ENCODE measurements at regions not wholly inside any gene's neighbourhood (a gene's known extent, or its start where the extent isn't known, plus 50 kb on each side); places are given as distances from the start of the nearest gene placed in this dataset.

DNA sequence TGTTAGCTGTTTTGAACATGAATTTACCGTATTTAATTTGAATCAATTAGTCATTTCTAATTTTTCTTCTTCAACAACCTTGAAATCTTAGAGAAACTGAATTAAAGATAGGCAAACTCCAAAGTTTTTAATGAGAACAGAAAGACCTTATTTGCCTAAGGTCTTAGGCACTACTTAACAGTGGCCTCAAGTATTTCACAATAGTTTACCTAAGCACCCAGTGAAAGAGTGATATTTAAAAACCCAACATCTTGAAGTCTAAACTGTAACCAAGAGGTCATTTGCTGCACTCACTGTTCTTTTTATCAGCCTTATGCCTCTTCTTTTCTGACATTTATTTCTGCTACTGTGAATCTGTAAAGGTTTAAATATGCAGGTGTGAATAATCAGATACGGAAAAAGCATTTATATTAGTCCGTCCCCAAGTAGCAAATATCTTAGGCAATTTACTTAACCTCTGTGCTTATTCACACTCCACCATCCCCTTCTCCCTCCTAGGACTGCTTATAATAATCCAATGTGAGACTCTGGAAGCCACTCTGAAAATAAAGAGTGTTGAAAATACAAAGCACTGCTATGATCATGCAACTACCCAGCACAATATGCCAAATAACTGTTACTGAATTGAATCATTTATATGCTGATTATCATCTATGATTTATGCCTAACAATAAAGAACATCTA lies 105.7 kb downstream of the ELAPOR2 start:
- Histone ChIP-seq H2AK5ac (ENCODE audit: low read length) (no peak overlapping the region), H3K4ac (ENCODE audit: low read depth, low read length) (no peak overlapping the region), H3K23ac (ENCODE audit: low read length) (no peak overlapping the region), H3K18ac (ENCODE audit: low read length) (no peak overlapping the region), H4K12ac (ENCODE audit: low read depth, low read length) (no peak overlapping the region), H2BK120ac (ENCODE audit: insufficient read depth, low read length, poor library complexity) (no peak overlapping the region), H3K27me3 (ENCODE audit: insufficient read depth, low read length) (no peaks in the 10 kb centered on the region), H3K9ac (ENCODE audit: low read length) (no peak overlapping the region), H3K9me3 (ENCODE audit: insufficient read depth, low read depth, low read length) (peaks cover 5% of the 10 kb centered on the region), H3K4me3 (ENCODE audit: low read depth, low read length) (no peak overlapping the region), H2BK5ac (ENCODE audit: low read depth, low read length, poor library complexity) (no peak overlapping the region), H2AFZ (ENCODE audit: insufficient read depth, low read length, poor library complexity) (no peak overlapping the region), H3K4me2 (ENCODE audit: low read length) (no peak overlapping the region), H4K91ac (ENCODE audit: low read depth, low read length) (no peak overlapping the region), H4K8ac (ENCODE audit: low read depth, low read length) (no peak overlapping the region), H3K27ac (ENCODE audit: low read depth, low read length) (no peak overlapping the region), H3K36me3 (ENCODE audit: control insufficient read depth in 1 of 2, insufficient read depth in 2 of 2, low read length in 2 of 2) (no peaks in the 10 kb centered on the region), H3K14ac (ENCODE audit: low read length) (no peak overlapping the region), H3K4me1 (ENCODE audit: control insufficient read depth in 1 of 2, insufficient read depth in 2 of 2, low read length in 2 of 2) (peaks cover 5 to 6% of the 10 kb centered on the region in 2 experiments), H2BK12ac (ENCODE audit: low read length) (no peak overlapping the region), H3K79me1 (ENCODE audit: low read length) (no peaks in the 10 kb centered on the region), H3K79me2 (ENCODE audit: control insufficient read depth, insufficient read depth, low read length, poor library complexity) (no peaks in the 10 kb centered on the region)
- no CpG with 5 or more reads among the region's 3 CpGs for WGBS (ENCODE audit: extremely low coverage, insufficient coverage, insufficient read length)
- no peak for DNase-seq

GRCh38 chr7:86953219-86953618 lies 106.2 kb downstream of the ELAPOR2 start:
- no peak overlapping the region for H3K14ac ChIP-seq (ENCODE audit: low read length)

DNA sequence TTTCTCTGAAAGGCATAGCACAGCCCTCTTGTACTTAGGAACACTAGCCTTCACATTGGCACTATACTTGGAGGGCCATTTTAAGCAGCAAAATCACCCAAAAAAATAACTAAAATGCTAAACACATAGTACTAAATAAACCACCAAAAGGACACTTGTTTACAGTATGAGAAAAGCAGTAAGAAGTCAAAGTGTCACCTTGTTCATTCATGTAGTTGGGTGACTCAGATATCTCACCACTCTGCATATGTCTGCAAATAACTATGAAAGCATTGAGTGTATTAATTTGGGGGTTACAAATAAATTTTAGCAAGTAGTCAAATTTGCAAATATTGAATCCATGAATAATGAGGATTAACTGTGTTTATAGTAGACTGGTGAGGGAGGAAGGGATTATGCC lies 107.6 kb downstream of the ELAPOR2 start:
- no peak overlapping the region for H3K4ac ChIP-seq (ENCODE audit: low read depth, low read length)
- peaks cover 6 to 8% of the 10 kb centered on the region in 2 experiments for H3K4me1 ChIP-seq (ENCODE audit: control insufficient read depth in 1 of 2, insufficient read depth in 2 of 2, low read length in 2 of 2)
- no peak overlapping the region for H3K9ac ChIP-seq (ENCODE audit: low read length)
- H3K18ac ChIP-seq (ENCODE audit: low read length) = no peak overlapping the region
- H3K79me1 ChIP-seq (ENCODE audit: low read length) = no peaks in the 10 kb centered on the region
- no peaks in the 10 kb centered on the region for H3K27me3 ChIP-seq (ENCODE audit: insufficient read depth, low read length)
- H3K4me2 ChIP-seq (ENCODE audit: low read length) = no peak overlapping the region
- no peak overlapping the region for H3K23ac ChIP-seq (ENCODE audit: low read length)
- H3K14ac ChIP-seq (ENCODE audit: low read length) = no peak overlapping the region
- no peak overlapping the region for H2BK5ac ChIP-seq (ENCODE audit: low read depth, low read length, poor library complexity)
- H3K79me2 ChIP-seq (ENCODE audit: control insufficient read depth, insufficient read depth, low read length, poor library complexity) = no peaks in the 10 kb centered on the region
- no peak overlapping the region for H4K8ac ChIP-seq (ENCODE audit: low read depth, low read length)
- no peak overlapping the region for H2AK5ac ChIP-seq (ENCODE audit: low read length)
- H3K4me3 ChIP-seq (ENCODE audit: low read depth, low read length) = no peak overlapping the region
- peaks cover 5% of the 10 kb centered on the region for H3K9me3 ChIP-seq (ENCODE audit: insufficient read depth, low read depth, low read length)
- H2BK120ac ChIP-seq (ENCODE audit: insufficient read depth, low read length, poor library complexity) = no peak overlapping the region
- no peak overlapping the region for H3K27ac ChIP-seq (ENCODE audit: low read depth, low read length)
- H4K12ac ChIP-seq (ENCODE audit: low read depth, low read length) = no peak overlapping the region
- no peaks in the 10 kb centered on the region for H3K36me3 ChIP-seq (ENCODE audit: control insufficient read depth in 1 of 2, insufficient read depth in 2 of 2, low read length in 2 of 2)
- no peak for DNase-seq
- H2BK12ac ChIP-seq (ENCODE audit: low read length) = no peak overlapping the region
- H4K91ac ChIP-seq (ENCODE audit: low read depth, low read length) = no peak overlapping the region
- H2AFZ ChIP-seq (ENCODE audit: insufficient read depth, low read length, poor library complexity) = no peak overlapping the region

More at GRCh38 chr7:86953219-86953618, 106.2 kb downstream of the ELAPOR2 start:
- DNase-seq = no peak
- no peak overlapping the region for H2AK5ac ChIP-seq (ENCODE audit: low read length)
- H3K36me3 ChIP-seq (ENCODE audit: control insufficient read depth in 1 of 2, insufficient read depth in 2 of 2, low read length in 2 of 2) = no peaks in the 10 kb centered on the region
- H3K79me2 ChIP-seq (ENCODE audit: control insufficient read depth, insufficient read depth, low read length, poor library complexity) = no peaks in the 10 kb centered on the region
- no peak overlapping the region for H4K91ac ChIP-seq (ENCODE audit: low read depth, low read length)
- H4K8ac ChIP-seq (ENCODE audit: low read depth, low read length) = no peak overlapping the region
- H2BK120ac ChIP-seq (ENCODE audit: insufficient read depth, low read length, poor library complexity) = no peak overlapping the region
- peaks cover 5 to 6% of the 10 kb centered on the region in 2 experiments for H3K4me1 ChIP-seq (ENCODE audit: control insufficient read depth in 1 of 2, insufficient read depth in 2 of 2, low read length in 2 of 2)
- H2AFZ ChIP-seq (ENCODE audit: insufficient read depth, low read length, poor library complexity) = no peak overlapping the region
- no peak overlapping the region for H2BK5ac ChIP-seq (ENCODE audit: low read depth, low read length, poor library complexity)
- H3K18ac ChIP-seq (ENCODE audit: low read length) = no peak overlapping the region
- H4K12ac ChIP-seq (ENCODE audit: low read depth, low read length) = no peak overlapping the region
- no peak overlapping the region for H3K4me3 ChIP-seq (ENCODE audit: low read depth, low read length)
- H3K79me1 ChIP-seq (ENCODE audit: low read length) = no peaks in the 10 kb centered on the region
- H2BK12ac ChIP-seq (ENCODE audit: low read length) = no peak overlapping the region
- H3K4ac ChIP-seq (ENCODE audit: low read depth, low read length) = no peak overlapping the region
- H3K27me3 ChIP-seq (ENCODE audit: insufficient read depth, low read length) = no peaks in the 10 kb centered on the region
- no peak overlapping the region for H3K9ac ChIP-seq (ENCODE audit: low read length)
- no peak overlapping the region for H3K23ac ChIP-seq (ENCODE audit: low read length)
- no peak overlapping the region for H3K4me2 ChIP-seq (ENCODE audit: low read length)
- H3K27ac ChIP-seq (ENCODE audit: low read depth, low read length) = no peak overlapping the region
- peaks cover 5% of the 10 kb centered on the region for H3K9me3 ChIP-seq (ENCODE audit: insufficient read depth, low read depth, low read length)

DNA sequence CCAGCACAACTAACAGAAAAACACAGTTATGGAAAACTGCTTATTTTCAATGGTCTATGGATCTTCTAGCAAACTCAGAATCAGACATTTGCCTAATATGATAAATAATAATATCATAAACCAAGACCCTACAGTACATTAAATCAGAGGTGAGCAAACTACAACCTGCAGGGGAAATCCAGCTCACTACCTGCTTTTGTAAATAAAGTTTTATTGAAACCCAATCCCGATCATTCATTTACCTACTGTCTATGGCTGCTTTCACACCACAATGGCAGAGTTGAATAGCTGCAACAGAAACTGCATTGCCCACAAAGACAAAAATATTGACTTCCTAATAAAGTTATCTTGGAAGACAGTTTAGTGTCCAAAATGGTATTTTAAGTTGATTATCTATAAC lies 108.5 kb downstream of the ELAPOR2 start:
- no peak overlapping the region for H2BK5ac ChIP-seq (ENCODE audit: low read depth, low read length, poor library complexity)
- H3K36me3 ChIP-seq (ENCODE audit: control insufficient read depth in 1 of 2, insufficient read depth in 2 of 2, low read length in 2 of 2) = no peaks in the 10 kb centered on the region
- no peak overlapping the region for H2BK12ac ChIP-seq (ENCODE audit: low read length)
- no peak overlapping the region for H2BK120ac ChIP-seq (ENCODE audit: insufficient read depth, low read length, poor library complexity)
- peaks cover 6 to 8% of the 10 kb centered on the region in 2 experiments for H3K4me1 ChIP-seq (ENCODE audit: control insufficient read depth in 1 of 2, insufficient read depth in 2 of 2, low read length in 2 of 2)
- no peak overlapping the region for H3K4me2 ChIP-seq (ENCODE audit: low read length)
- no peak overlapping the region for H3K9ac ChIP-seq (ENCODE audit: low read length)
- no peak overlapping the region for H2AFZ ChIP-seq (ENCODE audit: insufficient read depth, low read length, poor library complexity)
- H2AK5ac ChIP-seq (ENCODE audit: low read length) = no peak overlapping the region
- no peak for DNase-seq
- H3K4ac ChIP-seq (ENCODE audit: low read depth, low read length) = no peak overlapping the region
- no peak overlapping the region for H3K27ac ChIP-seq (ENCODE audit: low read depth, low read length)
- no peak overlapping the region for H3K18ac ChIP-seq (ENCODE audit: low read length)
- peaks cover 5% of the 10 kb centered on the region for H3K9me3 ChIP-seq (ENCODE audit: insufficient read depth, low read depth, low read length)
- no peaks in the 10 kb centered on the region for H3K27me3 ChIP-seq (ENCODE audit: insufficient read depth, low read length)
- H3K14ac ChIP-seq (ENCODE audit: low read length) = no peak overlapping the region
- no peak overlapping the region for H4K12ac ChIP-seq (ENCODE audit: low read depth, low read length)
- H4K91ac ChIP-seq (ENCODE audit: low read depth, low read length) = no peak overlapping the region
- no peak overlapping the region for H3K4me3 ChIP-seq (ENCODE audit: low read depth, low read length)
- H3K79me2 ChIP-seq (ENCODE audit: control insufficient read depth, insufficient read depth, low read length, poor library complexity) = no peaks in the 10 kb centered on the region
- no peak overlapping the region for H3K23ac ChIP-seq (ENCODE audit: low read length)
- H3K79me1 ChIP-seq (ENCODE audit: low read length) = no peaks in the 10 kb centered on the region
- no CpG with 5 or more reads among the region's 1 CpG for WGBS (ENCODE audit: extremely low coverage, insufficient coverage, insufficient read length)
- H4K8ac ChIP-seq (ENCODE audit: low read depth, low read length) = no peak overlapping the region
